ENCODE measurements at regions not wholly inside any gene's neighbourhood (a gene's known extent, or its start where the extent isn't known, plus 50 kb on each side); places are given as distances from the start of the nearest gene placed in this dataset.
"Not testable (repeated sequence)": the region's sequence is repeated elsewhere in the genome, so short reads cannot be mapped to it uniquely, and the experiment has no call there.

DNA sequence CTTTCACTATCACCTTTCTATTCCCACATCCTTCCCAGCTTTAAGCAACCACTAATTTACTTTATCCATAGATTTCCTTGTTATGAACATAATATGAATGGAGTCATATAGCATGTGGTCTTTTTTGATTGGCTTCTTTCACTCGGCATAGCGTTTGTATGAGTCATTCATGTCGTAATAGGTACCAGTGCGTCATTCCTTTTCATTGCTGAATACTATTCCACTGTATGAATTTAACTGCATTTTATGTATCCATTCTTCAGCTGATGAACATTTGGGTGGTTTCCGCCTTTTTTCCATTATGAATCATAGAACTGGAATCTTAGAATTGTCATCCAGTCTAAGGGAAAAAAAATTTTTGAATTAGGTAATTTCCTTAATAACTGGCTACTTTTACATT, 411.3 kb upstream of the AUTS2 start:
- DNase-seq: no peak

DNA sequence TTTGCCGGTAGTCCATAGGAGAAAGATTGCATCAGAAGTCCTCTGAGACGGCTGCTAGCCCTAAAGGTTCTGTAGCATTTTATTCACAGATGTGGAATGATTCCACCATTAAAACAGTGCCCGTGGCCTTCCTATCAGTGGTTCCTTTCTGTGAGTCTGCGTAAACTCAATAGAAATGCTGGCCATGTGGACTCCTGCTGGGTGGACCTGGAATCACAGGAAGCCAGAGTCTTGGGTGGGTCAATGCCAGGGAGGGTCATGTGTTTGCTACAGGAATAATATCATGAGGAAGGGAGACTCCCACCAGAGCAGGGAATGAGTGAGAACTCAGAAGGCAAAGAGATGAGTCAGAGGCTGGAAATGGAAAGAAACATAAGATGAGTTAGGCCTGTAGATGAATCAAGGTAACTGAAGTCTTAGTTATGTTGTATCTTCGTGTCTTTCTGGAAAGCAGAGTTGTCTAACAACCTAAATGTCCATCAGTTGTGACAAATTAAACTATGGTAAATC, 410.4 kb upstream of the AUTS2 start:
- DNase-seq: no peak

DNA sequence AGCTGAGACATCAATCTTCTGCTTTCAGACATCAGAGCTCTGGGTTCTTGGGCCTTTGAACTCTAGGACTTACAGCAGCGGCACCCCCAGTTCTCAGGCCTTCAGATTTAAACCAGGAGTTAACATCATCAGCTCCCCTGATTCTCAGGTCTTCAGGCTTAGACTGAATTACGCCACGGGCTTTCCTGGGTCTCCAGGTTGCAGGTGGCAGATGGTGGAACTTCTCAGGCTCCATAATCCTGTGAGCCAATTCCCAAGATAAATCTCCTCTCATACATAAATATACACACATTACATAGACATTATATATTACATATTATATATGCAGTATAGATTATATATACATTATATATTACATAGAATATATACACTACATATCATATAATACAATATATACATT, 408.9 kb upstream of the AUTS2 start:
- peak; percentile 61 to 72 for DNase-seq

DNA sequence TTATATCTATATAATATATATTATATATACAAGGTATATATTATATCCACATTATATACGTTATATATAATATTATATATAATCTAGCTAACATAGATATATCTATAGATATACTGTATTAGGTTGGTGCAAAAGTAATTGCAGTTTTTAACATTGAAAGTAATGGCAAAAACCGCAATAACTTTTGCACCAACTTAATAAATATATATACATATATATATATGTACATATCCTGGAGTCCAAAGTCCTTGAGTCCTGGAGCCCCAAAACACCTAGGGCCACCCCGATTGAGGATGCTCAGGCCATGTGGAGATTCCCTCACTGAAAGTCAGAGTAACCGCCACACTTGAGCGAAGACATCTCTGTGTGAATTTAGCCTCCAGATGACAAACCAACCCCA, 408.2 kb upstream of the AUTS2 start:
- no peak for DNase-seq

DNA sequence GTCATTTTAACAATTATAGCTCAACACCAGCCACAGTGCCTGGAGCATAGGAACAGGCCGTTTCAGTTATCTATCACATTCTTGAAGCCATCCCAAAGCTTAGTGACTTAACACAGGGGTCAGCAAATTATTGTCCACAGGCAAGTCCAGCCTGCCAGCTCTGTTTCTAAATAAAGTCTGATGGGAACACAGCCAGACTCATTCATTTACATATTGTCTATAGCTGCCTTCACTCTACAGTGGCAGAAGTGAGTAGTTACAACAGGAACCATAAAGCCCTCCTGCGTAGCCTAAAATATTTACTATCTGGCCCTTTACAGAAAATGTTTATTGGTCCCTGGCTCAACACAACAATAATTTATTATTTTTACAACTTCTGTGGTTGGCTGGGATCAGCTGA, 407.5 kb upstream of the AUTS2 start:
- DNase-seq: no peak

DNA sequence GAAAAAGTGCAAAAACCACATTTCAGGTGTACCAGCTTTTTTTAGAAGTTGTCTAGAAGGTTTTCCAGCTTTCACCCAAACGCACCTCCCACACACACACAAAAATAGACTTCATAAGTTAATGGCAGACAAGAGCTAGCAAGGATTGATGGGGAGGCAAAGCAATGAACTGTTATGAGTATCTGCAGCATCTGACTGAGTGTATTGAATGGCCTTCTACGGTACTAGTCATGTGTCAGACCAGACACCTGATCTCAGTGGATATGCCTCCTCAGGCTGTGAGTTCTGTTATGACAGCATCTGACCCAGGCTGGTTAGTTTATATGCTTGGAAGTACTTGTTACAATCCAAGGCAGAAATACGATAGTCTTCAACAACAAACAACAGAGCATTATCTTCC, 406.1 kb upstream of the AUTS2 start:
- DNase-seq: no peak

DNA sequence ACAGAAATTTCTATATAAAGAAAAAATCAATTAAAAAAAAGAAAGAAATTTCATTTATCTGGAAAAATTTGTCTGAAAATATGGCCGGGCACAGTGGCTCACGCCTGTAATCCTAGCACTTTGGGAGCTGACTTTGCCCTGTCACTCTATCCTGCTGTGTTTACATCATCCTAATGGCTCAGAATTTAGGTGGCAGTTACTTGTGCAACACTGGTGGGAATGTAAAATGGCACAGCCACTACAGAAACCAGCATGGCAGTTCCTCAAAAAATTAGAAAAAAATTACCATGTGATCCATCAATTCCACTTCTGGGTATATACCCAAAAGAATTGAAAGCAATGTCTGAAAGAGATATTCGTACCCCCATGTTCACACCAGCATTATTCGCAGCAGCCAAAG, 405.2 kb upstream of the AUTS2 start:
- no peak for DNase-seq

DNA sequence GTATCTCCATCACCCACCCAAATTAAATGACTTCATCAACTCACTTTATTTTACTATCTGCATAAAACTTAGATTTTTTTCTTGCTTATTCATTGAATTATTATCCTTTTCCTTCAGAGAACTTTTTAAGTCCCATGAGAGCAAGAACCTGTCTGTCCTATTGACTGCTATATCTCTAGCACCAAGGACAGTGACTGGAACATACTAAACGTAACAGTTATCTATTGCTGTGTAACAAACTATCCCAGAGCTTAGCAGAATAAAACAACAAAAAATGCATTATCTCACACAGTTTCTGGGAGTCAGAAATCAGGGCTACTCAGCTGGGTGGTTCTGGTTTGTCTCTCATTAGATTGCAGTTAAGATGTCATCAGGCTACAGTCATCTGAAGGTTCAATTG, 401.7 kb upstream of the AUTS2 start:
- DNase-seq: no peak

DNA sequence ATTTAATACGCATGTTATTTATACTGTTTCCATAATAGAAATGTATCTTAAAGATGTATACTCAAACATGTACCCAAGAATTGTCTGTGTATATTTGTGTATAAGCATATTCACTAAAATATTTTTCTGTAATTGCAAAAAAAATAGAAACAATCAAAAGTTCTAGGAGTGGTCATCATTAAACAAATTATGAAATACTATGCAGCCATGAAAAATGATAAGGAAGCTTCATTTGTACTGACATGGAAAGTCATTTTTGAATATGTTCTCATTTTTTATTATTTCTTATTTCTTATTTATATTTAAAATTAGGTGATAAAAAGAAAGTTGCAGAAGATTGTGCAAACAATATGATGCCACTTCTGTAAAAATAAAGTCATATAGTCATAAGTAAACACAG, 400.0 kb upstream of the AUTS2 start:
- DNase-seq: no peak

DNA sequence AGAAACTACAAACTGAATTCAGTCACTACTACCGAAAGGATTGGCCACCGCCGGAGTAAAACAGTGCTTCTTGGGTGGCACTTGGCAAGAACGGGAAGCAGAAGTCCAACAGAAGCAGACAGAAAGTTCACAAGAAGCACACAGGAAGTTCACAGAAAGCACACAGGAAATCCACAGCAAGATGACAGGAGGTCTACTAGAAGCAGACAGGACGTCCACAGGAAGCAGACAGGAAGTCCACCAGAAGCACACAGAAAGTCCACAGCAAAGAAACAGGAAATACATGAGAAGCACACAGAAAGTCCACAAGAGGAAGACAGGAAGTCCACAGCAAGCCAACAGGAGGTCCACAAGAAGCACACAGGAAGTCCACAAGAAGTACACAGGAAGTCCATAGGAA, 399.2 kb upstream of the AUTS2 start:
- DNase-seq: no peak

DNA sequence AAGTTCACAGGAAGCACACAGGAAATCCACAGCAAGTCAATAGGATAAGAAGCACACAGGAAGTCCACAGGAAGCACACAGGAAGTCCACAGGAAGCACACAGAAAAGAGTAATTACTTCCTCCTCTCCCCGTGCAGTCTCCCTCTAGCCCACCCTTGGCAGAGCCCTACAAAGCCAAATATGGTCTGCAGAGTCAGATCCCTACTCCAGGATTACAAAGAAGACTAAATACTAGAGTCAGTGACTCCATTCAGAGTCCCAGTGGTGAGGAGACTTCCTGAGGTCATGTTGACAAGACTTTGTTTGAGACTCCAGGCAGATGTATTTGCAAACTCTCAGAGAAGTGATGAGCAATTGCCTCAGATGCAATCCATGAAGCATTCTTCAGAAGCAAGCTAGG, 398.6 kb upstream of the AUTS2 start:
- no peak for DNase-seq

DNA sequence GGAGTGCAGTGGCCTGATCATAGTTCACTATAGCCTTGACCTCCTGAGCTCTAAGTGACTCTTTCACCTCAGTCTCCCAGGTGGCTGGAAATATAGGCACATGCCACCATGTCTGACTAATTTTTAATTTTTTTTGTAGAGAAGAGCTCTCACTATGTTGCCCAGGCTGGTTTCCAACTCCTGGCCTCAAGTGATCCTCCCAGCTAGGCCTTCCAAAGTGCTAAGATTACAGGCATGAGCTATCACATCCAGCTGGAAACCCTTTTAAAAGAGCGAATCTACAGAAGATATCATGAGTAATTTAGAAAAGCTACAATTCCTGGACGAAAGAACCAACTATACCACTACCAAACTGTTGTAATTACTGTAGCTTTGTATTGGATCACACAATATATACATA, 394.4 kb upstream of the AUTS2 start:
- DNase-seq: no peak

DNA sequence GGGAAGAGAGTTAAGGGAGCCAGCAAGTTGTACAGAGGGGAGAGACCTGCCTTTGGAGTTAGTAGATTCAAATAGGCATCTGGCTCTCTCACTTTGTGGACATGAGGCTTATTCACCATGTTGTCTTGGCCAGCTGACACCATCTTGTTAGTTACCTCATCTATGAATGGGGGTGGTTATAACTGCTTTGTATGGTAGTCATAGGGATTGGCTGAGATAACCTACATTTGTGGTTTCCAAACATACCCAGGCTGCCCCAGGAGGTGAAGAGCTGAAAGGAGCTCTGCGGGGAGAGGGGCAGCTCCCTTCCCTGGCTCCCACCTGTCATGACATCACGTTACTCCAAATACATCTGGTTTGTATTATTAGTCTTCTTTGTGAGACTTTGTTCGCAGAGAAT, 393.3 kb upstream of the AUTS2 start:
- DNase-seq: no peak

DNA sequence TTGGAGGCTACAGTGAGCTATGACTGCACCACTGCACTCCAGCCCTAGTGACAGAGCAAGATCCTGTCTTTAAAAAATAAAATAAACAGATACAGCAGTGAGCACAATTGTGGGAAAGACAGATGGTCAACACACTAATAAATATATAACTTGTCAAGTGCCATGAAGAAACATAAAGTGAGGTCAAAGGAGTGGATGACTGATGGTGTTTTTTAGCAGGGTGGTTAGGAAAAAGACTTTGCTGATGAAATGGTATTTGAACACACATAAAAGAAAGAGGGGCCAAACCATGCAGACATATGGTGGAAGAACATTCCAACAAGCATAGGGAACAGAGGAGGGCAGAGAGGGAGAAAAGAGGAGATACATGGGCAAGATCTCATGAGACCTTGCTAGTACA, 392.7 kb upstream of the AUTS2 start:
- no peak for DNase-seq

DNA sequence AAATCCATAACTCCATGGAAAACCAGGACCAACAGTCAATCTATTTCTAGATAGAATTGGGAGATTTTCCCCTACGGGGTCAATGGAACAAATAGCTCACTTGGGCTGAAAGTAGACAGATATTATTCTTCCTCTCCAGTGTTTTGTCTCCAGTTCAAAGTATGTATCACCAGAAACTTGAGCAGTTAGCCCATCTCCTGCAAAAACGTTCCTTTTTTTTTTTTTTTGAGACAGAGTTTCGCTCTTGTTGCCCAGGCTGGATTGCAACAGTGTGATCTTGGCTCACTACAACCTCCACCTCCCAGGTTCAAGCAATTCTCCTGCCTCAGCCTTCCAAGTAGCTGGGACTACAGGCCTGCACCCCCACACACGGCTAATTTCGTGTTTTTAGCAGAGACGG, 390.0 kb upstream of the AUTS2 start:
- DNase-seq: no peak

DNA sequence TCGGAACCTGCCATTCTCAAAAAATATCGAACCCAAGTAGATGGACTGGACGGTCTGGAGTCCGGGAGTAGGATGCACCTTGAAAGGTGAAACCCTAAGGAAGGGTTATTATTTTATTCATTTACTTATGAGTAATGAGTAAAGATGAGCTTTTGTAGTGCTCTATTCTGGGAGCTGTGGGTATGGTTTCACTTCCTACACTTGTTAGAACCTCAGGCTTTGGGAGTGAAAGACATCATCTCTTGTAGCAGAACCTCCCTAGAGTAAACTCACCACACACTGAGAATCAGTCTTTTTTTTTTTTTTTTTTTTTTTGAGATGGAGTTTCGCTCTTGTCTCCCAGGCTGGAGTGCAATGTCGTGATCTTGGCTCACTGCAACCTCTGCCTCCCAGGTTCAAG, 389.4 kb upstream of the AUTS2 start:
- DNase-seq: no peak

DNA sequence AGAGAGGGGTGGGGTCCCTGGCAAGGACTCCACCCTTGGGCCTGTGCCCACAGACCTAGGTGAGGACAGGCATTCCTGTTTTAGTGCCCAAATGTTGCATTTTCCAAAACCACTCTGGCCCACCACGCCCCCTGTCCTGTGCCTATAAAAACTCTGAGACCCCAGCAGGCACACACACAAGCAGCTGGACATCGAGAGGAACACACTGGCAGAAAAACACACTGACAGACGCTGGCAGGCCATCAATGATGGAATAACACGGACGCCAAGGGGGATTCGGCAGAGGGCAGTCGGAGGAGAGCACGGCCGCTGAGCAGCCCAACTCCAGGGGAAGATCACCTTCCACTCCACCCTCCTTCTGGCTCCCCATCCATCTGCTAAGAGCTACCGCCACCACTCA, 386.9 kb upstream of the AUTS2 start:
- no peak for DNase-seq

DNA sequence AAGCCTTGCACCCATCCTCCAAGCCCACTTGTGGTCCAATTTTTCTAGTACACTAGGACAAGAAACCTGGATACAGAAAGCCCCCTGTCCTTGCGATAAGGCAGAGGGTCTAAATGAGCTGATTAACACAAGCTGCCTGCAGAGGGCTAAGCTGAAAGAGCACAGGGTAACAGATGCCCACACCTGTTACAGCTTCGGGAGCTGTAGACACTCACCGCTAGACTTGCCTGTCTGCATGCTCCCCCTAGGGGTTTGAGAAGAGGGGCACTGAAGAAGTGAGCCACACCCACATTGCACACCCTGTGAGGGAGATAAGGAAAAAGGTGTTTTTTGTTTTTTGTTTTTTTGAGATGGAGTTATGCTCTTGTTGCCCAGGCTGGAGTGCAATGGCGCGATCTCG, 386.5 kb upstream of the AUTS2 start:
- peak; percentile 88 to 97 for DNase-seq

DNA sequence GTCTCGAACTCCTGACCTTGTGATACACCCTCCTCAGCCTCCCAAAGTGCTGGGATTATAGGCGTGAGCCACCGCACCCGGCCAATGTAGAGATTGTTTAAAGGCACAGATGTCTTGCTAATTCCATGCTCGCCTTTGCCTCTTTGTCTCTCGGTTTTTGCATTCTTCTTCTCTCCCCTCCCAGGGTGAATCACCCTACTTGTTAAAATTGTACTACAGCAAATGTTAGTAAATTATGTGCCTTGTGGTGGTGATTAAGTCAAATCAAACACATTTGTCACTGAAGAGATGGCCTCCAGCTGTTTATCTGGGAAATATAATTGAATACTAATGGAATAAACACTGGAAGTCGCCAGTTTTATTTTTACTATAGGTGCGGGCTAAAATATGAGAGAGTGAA, 384.4 kb upstream of the AUTS2 start:
- no peak for DNase-seq

DNA sequence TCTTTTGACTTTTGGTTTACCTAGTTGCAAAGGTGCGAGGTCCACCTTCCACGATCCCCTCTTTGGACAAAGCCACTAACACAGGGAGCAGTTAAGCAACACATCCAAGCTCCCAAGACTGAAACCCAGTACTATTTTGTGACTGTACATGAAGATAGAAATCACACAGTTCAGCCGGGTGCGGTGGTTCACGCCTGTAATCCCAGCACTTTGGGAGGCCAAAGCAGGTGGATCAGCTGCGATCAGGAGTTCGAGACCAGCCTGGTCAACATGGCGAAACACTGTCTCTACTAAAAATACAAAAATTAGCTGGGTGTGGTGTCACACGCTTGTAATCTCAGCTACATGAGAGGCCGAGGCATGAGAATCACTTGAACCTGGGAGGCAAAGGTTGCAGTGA, 382.8 kb upstream of the AUTS2 start:
- DNase-seq: not testable (repeated sequence)

DNA sequence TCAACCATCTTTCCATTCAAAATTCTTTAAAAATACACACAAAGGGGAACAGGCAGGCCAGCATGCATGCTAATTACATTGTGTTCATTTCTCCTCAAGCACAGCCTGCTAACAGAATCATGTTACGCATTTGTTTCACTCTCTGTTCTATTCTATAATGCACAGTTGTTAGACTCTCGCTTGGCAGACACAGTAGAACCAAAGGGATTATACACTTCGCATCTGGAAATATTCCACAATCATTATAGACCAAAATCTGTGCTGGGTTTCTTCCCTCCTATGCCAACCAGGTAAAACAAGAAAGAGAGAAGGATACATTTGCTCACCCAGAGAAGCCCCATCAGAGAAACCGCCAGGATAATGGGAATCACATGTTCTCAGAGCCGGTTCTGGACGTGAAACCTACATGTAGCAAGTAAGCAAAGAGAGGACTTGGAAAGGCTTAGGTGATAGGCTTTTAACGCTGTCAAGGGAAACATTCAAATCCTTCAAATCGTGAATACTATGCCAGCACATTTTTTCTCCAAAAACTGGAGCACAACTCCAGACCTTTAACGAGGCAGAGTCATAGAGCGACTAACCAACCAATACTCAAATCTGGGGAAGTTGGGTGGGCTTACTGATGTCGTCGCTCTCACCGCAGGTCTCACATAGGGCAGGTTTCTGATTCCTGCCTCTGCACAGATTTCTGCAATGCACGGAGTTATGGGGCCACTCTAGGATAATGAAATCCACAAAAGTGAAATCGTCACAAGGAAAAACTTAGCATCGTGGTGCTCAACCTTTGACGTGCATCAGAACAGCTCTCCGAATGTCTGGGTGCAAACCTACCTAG, 380.5 kb upstream of the AUTS2 start:
- DNase-seq: peak in 1 of 2 experiments; percentile 63

DNA sequence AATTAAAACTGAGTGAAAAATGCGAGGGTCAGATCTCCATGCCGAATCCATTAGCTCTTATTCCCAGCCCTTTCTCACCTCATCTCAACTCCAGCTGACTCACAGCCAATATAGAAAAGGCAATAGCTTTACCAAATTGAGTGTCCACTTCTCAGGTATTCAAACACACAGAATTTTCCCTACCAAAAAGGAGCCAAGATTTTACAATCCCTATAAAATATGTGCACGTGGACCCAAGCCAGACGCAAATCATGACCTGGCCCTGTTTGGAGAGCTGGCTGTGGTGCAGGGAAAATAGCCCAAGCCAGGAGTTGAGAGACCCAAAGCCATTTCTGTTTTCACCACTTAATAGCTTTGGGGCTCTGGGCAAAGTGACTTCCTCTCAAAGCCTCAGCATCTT, 379.7 kb upstream of the AUTS2 start:
- no peak for DNase-seq

DNA sequence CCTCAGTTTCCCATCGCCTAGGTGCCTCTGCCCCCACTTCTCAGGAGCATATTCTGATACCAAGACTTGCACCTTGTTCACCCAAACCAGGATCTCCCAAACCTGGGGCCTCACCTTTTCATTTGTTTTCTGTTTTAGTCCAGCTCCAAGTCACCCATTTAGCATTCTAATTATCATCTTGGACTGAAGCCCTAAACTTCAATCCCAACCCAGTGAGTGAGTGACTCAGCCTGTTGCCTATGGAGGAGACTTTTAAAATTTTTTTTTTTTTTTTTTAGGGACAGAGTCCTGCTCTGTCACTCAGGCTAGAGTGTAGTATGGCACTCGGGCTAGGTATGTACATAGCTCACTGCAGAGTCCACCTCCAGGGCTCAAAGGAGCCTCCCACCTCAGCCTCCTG, 378.9 kb upstream of the AUTS2 start:
- no peak for DNase-seq

DNA sequence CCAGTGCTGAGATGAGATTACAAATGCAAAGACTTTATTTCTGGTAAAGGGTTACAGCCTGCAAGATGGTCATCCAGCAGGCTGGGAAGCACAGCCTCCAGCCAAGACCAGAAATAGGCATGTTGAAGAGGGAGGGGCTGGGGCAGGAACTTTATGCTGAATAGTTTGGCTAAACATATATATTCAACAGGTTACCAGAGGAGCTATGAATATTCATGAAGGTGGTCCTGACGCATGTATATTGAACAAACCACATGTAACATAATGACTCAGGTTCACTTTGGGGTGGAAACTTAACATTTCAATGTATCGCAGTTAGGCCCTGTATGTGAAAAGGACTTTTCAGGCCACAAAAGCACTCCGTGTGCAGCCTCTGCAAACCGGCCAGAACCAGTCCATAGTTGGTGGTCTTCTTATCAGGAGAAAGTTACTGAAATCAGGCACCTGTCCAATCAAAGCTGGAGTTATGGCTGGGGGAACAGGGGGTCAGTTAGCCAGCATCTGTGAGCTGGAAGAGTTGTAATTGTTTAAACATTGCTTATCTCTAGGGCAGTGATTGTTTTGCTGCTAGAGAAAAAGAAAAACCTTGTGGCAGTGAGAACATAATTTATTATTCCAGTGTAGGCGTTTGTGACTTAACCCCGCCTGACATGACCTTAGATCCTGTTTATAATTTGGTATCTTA, 372.9 kb upstream of the AUTS2 start:
- DNase-seq: no peak

Measured in NCI-H524 (cell line).